Activated CD4-positive, alpha-beta T cell treated with anti-CD3 and anti-CD28 coated beads, Interleukin-2, amount 50 U/mL, for 16 hours (primary cell): ENCODE measurements at regions not wholly inside any gene's neighbourhood (a gene's known extent, or its start where the extent isn't known, plus 50 kb on each side); places are given as distances from the start of the nearest gene placed in this dataset.

ENCODE experiments used
- DNase-seq: peaks from one replicate; pipeline ENCODE4 v3.0.0-alpha.2; 2020

- DNase-seq: no peak
These were observed 132.9 kb upstream of the FOXF1 start for GRCh38 chr16:86377251-86378022.

- no peak for DNase-seq
These were observed 132.2 kb upstream of the FOXF1 start for GRCh38 chr16:86378128-86378527.

- no peak for DNase-seq
These were observed 131.4 kb upstream of the FOXF1 start for GRCh38 chr16:86378831-86379504.

- DNase-seq: no peak
These were observed 130.9 kb upstream of the FOXF1 start for GRCh38 chr16:86379505-86379846.

GRCh38 chr16:86380030-86380429, 130.3 kb upstream of the FOXF1 start:
- no peak for DNase-seq

GRCh38 chr16:86381491-86381890, 128.8 kb upstream of the FOXF1 start:
- no peak for DNase-seq

- no peak for DNase-seq
These were observed 128.1 kb upstream of the FOXF1 start for GRCh38 chr16:86382067-86382773.

- no peak for DNase-seq
These were observed 127.4 kb upstream of the FOXF1 start for GRCh38 chr16:86382774-86383407.

- DNase-seq: no peak
These were observed 126.7 kb upstream of the FOXF1 start for GRCh38 chr16:86383488-86384262.

- no peak for DNase-seq
These were observed 126.1 kb upstream of the FOXF1 start for GRCh38 chr16:86384263-86384649.

- no peak for DNase-seq
These were observed 125.3 kb upstream of the FOXF1 start for GRCh38 chr16:86384980-86385379.

- DNase-seq: no peak
These were observed 122.6 kb upstream of the FOXF1 start for GRCh38 chr16:86387468-86388440.

GRCh38 chr16:86388976-86389375, 121.4 kb upstream of the FOXF1 start:
- no peak for DNase-seq

- DNase-seq: no peak
These were observed 120.6 kb upstream of the FOXF1 start for GRCh38 chr16:86389566-86390328.

- DNase-seq: no peak
These were observed 120.0 kb upstream of the FOXF1 start for GRCh38 chr16:86390335-86390734.

GRCh38 chr16:86391486-86391885, 118.8 kb upstream of the FOXF1 start:
- no peak for DNase-seq

- DNase-seq: no peak
These were observed 118.3 kb upstream of the FOXF1 start for GRCh38 chr16:86391984-86392383.

- no peak for DNase-seq
These were observed 117.7 kb upstream of the FOXF1 start for GRCh38 chr16:86392436-86393152.

GRCh38 chr16:86393907-86394626, 116.3 kb upstream of the FOXF1 start:
- no peak for DNase-seq
